ENCODE measurements at regions not wholly inside any gene's neighbourhood (a gene's known extent, or its start where the extent isn't known, plus 50 kb on each side); places are given as distances from the start of the nearest gene placed in this dataset.
"Not testable (repeated sequence)": the region's sequence is repeated elsewhere in the genome, so short reads cannot be mapped to it uniquely, and the experiment has no call there.

GRCh38 chr1:149712154-149712927 is 70.2 kb upstream of the FCGR1A start:
- dilution Hi-C loops (cut with MboI; ENCODE audit: extremely low pct_ligation_motif_present, low sequenced_read_pairs): not testable (repeated sequence)

GRCh38 chr1:149713513-149713912 is 69.0 kb upstream of the FCGR1A start:
- H3K4me2 ChIP-seq (ENCODE audit: control insufficient read depth, extremely low read depth, insufficient read depth, low read depth, low read length); DNase-seq (ENCODE audit: low read depth, low spot score); dilution Hi-C loops (cut with MboI; ENCODE audit: extremely low pct_ligation_motif_present, low sequenced_read_pairs): not testable (repeated sequence)

More at GRCh38 chr1:149712154-149712927, 70.2 kb upstream of the FCGR1A start:
- DNase-seq (ENCODE audit: low read depth, low spot score); H3K4me2 ChIP-seq (ENCODE audit: control insufficient read depth, extremely low read depth, insufficient read depth, low read depth, low read length); H3K9me3 ChIP-seq (ENCODE audit: control insufficient read depth, low read depth, low read length); H3K27ac ChIP-seq (ENCODE audit: control insufficient read depth, insufficient read depth, low read length); H3K27me3 ChIP-seq (ENCODE audit: control insufficient read depth, extremely low read depth, insufficient read depth, low read length); H3K4me1 ChIP-seq (ENCODE audit: control insufficient read depth, extremely low read depth, insufficient read depth, low read length); H2AFZ ChIP-seq (ENCODE audit: control insufficient read depth, low read length); H3K9ac ChIP-seq (ENCODE audit: control insufficient read depth, extremely low read depth, insufficient read depth, low read length); H3K9me1 ChIP-seq (ENCODE audit: control insufficient read depth, extremely low read depth, insufficient read depth, low read length); H4K20me1 ChIP-seq (ENCODE audit: control insufficient read depth, extremely low read depth, insufficient read depth, low read length); H3K36me3 ChIP-seq (ENCODE audit: control insufficient read depth in 2 of 2, extremely low read depth in 1 of 2, insufficient read depth in 2 of 2, low read length in 2 of 2); H3K79me2 ChIP-seq (ENCODE audit: control insufficient read depth, insufficient read depth, low read length); FAIRE-seq; H3K4me3 ChIP-seq (ENCODE audit: control insufficient read depth in 2 of 3, extremely low read depth in 1 of 3, insufficient read depth in 2 of 3, low read depth in 1 of 3, low read length in 3 of 3): not testable (repeated sequence)

GRCh38 chr1:149713952-149714351 is 68.5 kb upstream of the FCGR1A start:
- H3K27ac ChIP-seq (ENCODE audit: control insufficient read depth, insufficient read depth, low read length); H3K79me2 ChIP-seq (ENCODE audit: control insufficient read depth, insufficient read depth, low read length); H3K9me1 ChIP-seq (ENCODE audit: control insufficient read depth, extremely low read depth, insufficient read depth, low read length); H3K9me3 ChIP-seq (ENCODE audit: control insufficient read depth, low read depth, low read length); DNase-seq (ENCODE audit: low read depth, low spot score); H2AFZ ChIP-seq (ENCODE audit: control insufficient read depth, low read length); H3K27me3 ChIP-seq (ENCODE audit: control insufficient read depth, extremely low read depth, insufficient read depth, low read length); H3K4me2 ChIP-seq (ENCODE audit: control insufficient read depth, extremely low read depth, insufficient read depth, low read depth, low read length); H3K36me3 ChIP-seq (ENCODE audit: control insufficient read depth in 2 of 2, extremely low read depth in 1 of 2, insufficient read depth in 2 of 2, low read length in 2 of 2); H3K4me3 ChIP-seq (ENCODE audit: control insufficient read depth in 2 of 3, extremely low read depth in 1 of 3, insufficient read depth in 2 of 3, low read depth in 1 of 3, low read length in 3 of 3); H4K20me1 ChIP-seq (ENCODE audit: control insufficient read depth, extremely low read depth, insufficient read depth, low read length); H3K9ac ChIP-seq (ENCODE audit: control insufficient read depth, extremely low read depth, insufficient read depth, low read length); H3K4me1 ChIP-seq (ENCODE audit: control insufficient read depth, extremely low read depth, insufficient read depth, low read length); FAIRE-seq; dilution Hi-C loops (cut with MboI; ENCODE audit: extremely low pct_ligation_motif_present, low sequenced_read_pairs): not testable (repeated sequence)

More at GRCh38 chr1:149713513-149713912, 69.0 kb upstream of the FCGR1A start:
- H3K9me1 ChIP-seq (ENCODE audit: control insufficient read depth, extremely low read depth, insufficient read depth, low read length); H3K4me1 ChIP-seq (ENCODE audit: control insufficient read depth, extremely low read depth, insufficient read depth, low read length); H3K9me3 ChIP-seq (ENCODE audit: control insufficient read depth, low read depth, low read length); H3K27ac ChIP-seq (ENCODE audit: control insufficient read depth, insufficient read depth, low read length); H3K4me3 ChIP-seq (ENCODE audit: control insufficient read depth in 2 of 3, extremely low read depth in 1 of 3, insufficient read depth in 2 of 3, low read depth in 1 of 3, low read length in 3 of 3); H3K9ac ChIP-seq (ENCODE audit: control insufficient read depth, extremely low read depth, insufficient read depth, low read length); H3K27me3 ChIP-seq (ENCODE audit: control insufficient read depth, extremely low read depth, insufficient read depth, low read length); H3K79me2 ChIP-seq (ENCODE audit: control insufficient read depth, insufficient read depth, low read length); FAIRE-seq; H3K36me3 ChIP-seq (ENCODE audit: control insufficient read depth in 2 of 2, extremely low read depth in 1 of 2, insufficient read depth in 2 of 2, low read length in 2 of 2); H4K20me1 ChIP-seq (ENCODE audit: control insufficient read depth, extremely low read depth, insufficient read depth, low read length); H2AFZ ChIP-seq (ENCODE audit: control insufficient read depth, low read length): not testable (repeated sequence)

GRCh38 chr1:149724618-149725302 is 57.7 kb upstream of the FCGR1A start:
- H3K27me3 ChIP-seq (ENCODE audit: control insufficient read depth, extremely low read depth, insufficient read depth, low read length); dilution Hi-C loops (cut with MboI; ENCODE audit: extremely low pct_ligation_motif_present, low sequenced_read_pairs); H4K20me1 ChIP-seq (ENCODE audit: control insufficient read depth, extremely low read depth, insufficient read depth, low read length); H3K79me2 ChIP-seq (ENCODE audit: control insufficient read depth, insufficient read depth, low read length); H3K4me3 ChIP-seq (ENCODE audit: control insufficient read depth in 2 of 3, extremely low read depth in 1 of 3, insufficient read depth in 2 of 3, low read depth in 1 of 3, low read length in 3 of 3); H2AFZ ChIP-seq (ENCODE audit: control insufficient read depth, low read length); H3K4me2 ChIP-seq (ENCODE audit: control insufficient read depth, extremely low read depth, insufficient read depth, low read depth, low read length); H3K9me1 ChIP-seq (ENCODE audit: control insufficient read depth, extremely low read depth, insufficient read depth, low read length); DNase-seq (ENCODE audit: low read depth, low spot score); H3K4me1 ChIP-seq (ENCODE audit: control insufficient read depth, extremely low read depth, insufficient read depth, low read length); FAIRE-seq; H3K36me3 ChIP-seq (ENCODE audit: control insufficient read depth in 2 of 2, extremely low read depth in 1 of 2, insufficient read depth in 2 of 2, low read length in 2 of 2); H3K9me3 ChIP-seq (ENCODE audit: control insufficient read depth, low read depth, low read length); H3K9ac ChIP-seq (ENCODE audit: control insufficient read depth, extremely low read depth, insufficient read depth, low read length); H3K27ac ChIP-seq (ENCODE audit: control insufficient read depth, insufficient read depth, low read length): not testable (repeated sequence)

- H3K9me3 ChIP-seq (ENCODE audit: control insufficient read depth, low read depth, low read length); H3K79me2 ChIP-seq (ENCODE audit: control insufficient read depth, insufficient read depth, low read length); H3K4me2 ChIP-seq (ENCODE audit: control insufficient read depth, extremely low read depth, insufficient read depth, low read depth, low read length); H4K20me1 ChIP-seq (ENCODE audit: control insufficient read depth, extremely low read depth, insufficient read depth, low read length); H3K27me3 ChIP-seq (ENCODE audit: control insufficient read depth, extremely low read depth, insufficient read depth, low read length); H3K27ac ChIP-seq (ENCODE audit: control insufficient read depth, insufficient read depth, low read length); H3K4me1 ChIP-seq (ENCODE audit: control insufficient read depth, extremely low read depth, insufficient read depth, low read length); FAIRE-seq; H3K9me1 ChIP-seq (ENCODE audit: control insufficient read depth, extremely low read depth, insufficient read depth, low read length); H3K36me3 ChIP-seq (ENCODE audit: control insufficient read depth in 2 of 2, extremely low read depth in 1 of 2, insufficient read depth in 2 of 2, low read length in 2 of 2); H3K4me3 ChIP-seq (ENCODE audit: control insufficient read depth in 2 of 3, extremely low read depth in 1 of 3, insufficient read depth in 2 of 3, low read depth in 1 of 3, low read length in 3 of 3); H2AFZ ChIP-seq (ENCODE audit: control insufficient read depth, low read length); H3K9ac ChIP-seq (ENCODE audit: control insufficient read depth, extremely low read depth, insufficient read depth, low read length); DNase-seq (ENCODE audit: low read depth, low spot score); dilution Hi-C loops (cut with MboI; ENCODE audit: extremely low pct_ligation_motif_present, low sequenced_read_pairs): not testable (repeated sequence)
Observed at GRCh38 chr1:149726688-149727087, 55.8 kb upstream of the FCGR1A start.
